CD4-positive, alpha-beta T cell treated with Interleukin-17A for 1 hour (primary cell): ENCODE measurements at regions not wholly inside any gene's neighbourhood (a gene's known extent, or its start where the extent isn't known, plus 50 kb on each side); places are given as distances from the start of the nearest gene placed in this dataset.
"Not testable (repeated sequence)": the region's sequence is repeated elsewhere in the genome, so short reads cannot be mapped to it uniquely, and the experiment has no call there.

Source experiments
- DNase-seq: peaks from one replicate; pipeline ENCODE4 v3.0.0-alpha.2; 2020

GRCh38 chr2:44051593-44052347, 56.0 kb upstream of the LRPPRC start:
- no peak for DNase-seq

- no peak for DNase-seq
Observed at GRCh38 chr2:44052584-44052983, 56.8 kb upstream of the LRPPRC start.

- no peak for DNase-seq
Observed at GRCh38 chr2:44053052-44053451, 57.3 kb upstream of the LRPPRC start.

- no peak for DNase-seq
Observed at GRCh38 chr2:44053456-44053855, 57.7 kb upstream of the LRPPRC start.

GRCh38 chr2:44055229-44055628, 59.4 kb upstream of the LRPPRC start:
- no peak for DNase-seq

- DNase-seq: no peak
Observed at GRCh38 chr2:44055664-44056063, 59.9 kb upstream of the LRPPRC start.

GRCh38 chr2:44056947-44057346, 61.2 kb upstream of the LRPPRC start:
- no peak for DNase-seq

GRCh38 chr2:44060286-44060685, 64.5 kb upstream of the LRPPRC start:
- DNase-seq: not testable (repeated sequence)

- DNase-seq: no peak
Observed at GRCh38 chr2:44060990-44061389, 65.2 kb upstream of the LRPPRC start.

- DNase-seq: no peak
Observed at GRCh38 chr2:44061469-44061868, 65.7 kb upstream of the LRPPRC start.

GRCh38 chr2:44061876-44062275, 66.1 kb upstream of the LRPPRC start:
- DNase-seq: no peak

- DNase-seq: no peak
Observed at GRCh38 chr2:44063033-44063432, 67.2 kb upstream of the LRPPRC start.

GRCh38 chr2:44064281-44064680, 68.5 kb upstream of the LRPPRC start:
- not testable (repeated sequence) for DNase-seq

GRCh38 chr2:44067012-44067790, 71.4 kb upstream of the LRPPRC start:
- DNase-seq: not testable (repeated sequence)

- not testable (repeated sequence) for DNase-seq
Observed at GRCh38 chr2:44067791-44068181, 72.0 kb upstream of the LRPPRC start.

- DNase-seq: no peak
Observed at GRCh38 chr2:44071454-44072046, 75.8 kb upstream of the LRPPRC start.

GRCh38 chr2:44073667-44074066, 77.9 kb upstream of the LRPPRC start:
- DNase-seq: not testable (repeated sequence)

GRCh38 chr2:44074795-44075194, 79.0 kb upstream of the LRPPRC start:
- DNase-seq: not testable (repeated sequence)

GRCh38 chr2:44075541-44075940, 79.8 kb upstream of the LRPPRC start:
- DNase-seq: no peak

- DNase-seq: no peak
Observed at GRCh38 chr2:44077942-44078511, 82.2 kb upstream of the LRPPRC start.

- DNase-seq: no peak
Observed at GRCh38 chr2:44079686-44080085, 83.9 kb upstream of the LRPPRC start.

GRCh38 chr2:44083054-44083453, 85.6 kb upstream of the PPM1B start:
- DNase-seq: no peak

- DNase-seq: no peak
Observed at GRCh38 chr2:44084850-44085249, 83.8 kb upstream of the PPM1B start.

GRCh38 chr2:44086629-44087028, 82.0 kb upstream of the PPM1B start:
- no peak for DNase-seq
